DMS53 treated with DMSO at 0.1 percent for 48 hours (cell line): ENCODE measurements at regions not wholly inside any gene's neighbourhood (a gene's known extent, or its start where the extent isn't known, plus 50 kb on each side); places are given as distances from the start of the nearest gene placed in this dataset.
"Not testable (repeated sequence)": the region's sequence is repeated elsewhere in the genome, so short reads cannot be mapped to it uniquely, and the experiment has no call there.

Experiments used
- DNase-seq: peaks from one replicate; lab custom pipeline; 2025; ENCODE audit not compliant: unreplicated experiment; lab: John Stamatoyannopoulos, UW

DNA sequence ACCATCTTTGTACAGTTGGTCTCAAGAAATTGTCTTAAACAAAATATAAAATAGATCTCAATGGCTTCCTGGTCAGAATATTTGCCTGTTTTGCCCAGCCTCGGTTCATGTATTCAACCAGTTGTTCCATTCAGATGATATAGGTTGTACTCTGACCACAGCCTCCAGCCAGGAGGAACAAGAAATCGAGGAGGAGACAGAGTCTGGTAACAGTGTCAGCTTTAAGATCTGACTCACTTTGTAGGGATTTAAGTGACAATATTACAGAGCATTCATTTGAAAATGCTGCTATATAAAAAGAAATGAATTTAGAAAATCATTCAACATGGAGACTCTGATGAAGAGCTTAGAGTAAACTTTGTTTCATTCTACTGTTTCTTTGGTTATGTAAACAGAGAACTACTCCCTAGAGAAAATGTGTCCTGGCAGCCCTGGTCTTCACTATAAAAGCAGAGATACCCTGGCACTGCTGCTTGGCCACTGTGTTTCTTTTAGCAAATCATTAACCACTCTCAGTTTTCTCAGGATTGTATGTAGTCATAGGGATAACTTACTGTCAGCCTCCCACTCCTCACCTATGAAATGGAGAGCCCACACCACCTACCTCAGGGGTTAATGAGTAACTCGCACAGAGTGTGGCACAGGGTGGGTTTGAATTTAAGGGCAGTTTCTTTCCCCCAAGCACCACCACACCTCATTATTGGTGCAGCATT, 53.5 kb downstream of the PAGE2 start:
- peak; percentile 82 for DNase-seq

DNA sequence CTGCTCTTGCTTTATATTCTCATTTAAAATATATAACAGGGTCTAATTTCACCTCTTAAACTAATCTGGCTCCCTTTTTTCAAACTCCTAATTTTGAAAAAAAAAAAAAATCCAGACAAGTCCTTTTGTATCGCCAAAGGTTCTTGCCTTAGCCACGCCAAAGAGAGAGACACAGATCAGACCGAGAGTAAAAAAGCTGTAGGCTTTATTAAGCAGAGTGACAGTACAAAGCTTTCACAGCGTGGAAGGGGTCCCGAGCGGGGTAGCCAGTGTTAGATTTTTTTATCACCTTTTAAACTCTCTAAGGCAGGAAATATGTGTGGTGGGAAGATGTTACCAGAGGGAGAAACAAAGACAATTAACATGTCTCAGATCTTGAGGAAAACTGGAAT, 54.1 kb downstream of the PAGE2 start:
- peak; percentile 57 for DNase-seq

DNA sequence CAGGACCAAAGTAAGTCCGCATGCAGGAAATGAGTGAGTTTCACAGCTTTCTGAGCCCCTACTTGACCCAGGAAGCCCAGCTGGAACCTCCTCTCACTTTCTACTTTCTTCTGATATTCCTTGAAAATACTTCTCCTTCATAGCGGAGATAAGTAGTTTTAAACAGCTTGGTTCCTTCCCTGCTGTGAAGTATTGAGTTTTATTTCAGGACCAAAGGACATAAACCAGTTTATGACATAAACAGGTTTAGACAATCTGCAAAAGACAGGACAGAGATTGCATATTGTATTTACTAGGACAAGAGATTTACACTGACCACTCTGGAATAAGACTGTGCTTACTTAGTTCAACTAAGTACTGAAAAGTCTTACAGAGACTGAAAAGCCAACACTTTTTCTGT, 54.8 kb downstream of the PAGE2 start:
- DNase-seq: no peak

DNA sequence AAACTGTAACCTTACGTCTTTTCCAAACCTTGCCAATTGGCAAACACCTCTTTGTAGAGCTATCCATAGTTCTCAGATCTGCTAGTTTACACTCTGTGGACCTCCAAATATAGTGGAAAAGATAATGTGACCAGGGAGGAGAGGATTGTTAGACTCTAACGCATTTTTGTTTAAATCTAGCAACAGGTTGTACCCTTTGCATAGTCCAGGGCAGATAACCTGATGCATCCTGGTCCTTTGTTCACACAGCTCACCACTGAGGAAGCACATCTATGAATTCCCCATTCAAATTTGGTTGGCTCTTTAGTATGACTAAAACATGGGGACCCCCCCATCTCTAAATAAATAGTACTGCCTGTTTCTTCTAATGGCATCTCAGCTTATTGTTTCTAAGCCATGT, 55.9 kb downstream of the PAGE2 start:
- DNase-seq: no peak

DNA sequence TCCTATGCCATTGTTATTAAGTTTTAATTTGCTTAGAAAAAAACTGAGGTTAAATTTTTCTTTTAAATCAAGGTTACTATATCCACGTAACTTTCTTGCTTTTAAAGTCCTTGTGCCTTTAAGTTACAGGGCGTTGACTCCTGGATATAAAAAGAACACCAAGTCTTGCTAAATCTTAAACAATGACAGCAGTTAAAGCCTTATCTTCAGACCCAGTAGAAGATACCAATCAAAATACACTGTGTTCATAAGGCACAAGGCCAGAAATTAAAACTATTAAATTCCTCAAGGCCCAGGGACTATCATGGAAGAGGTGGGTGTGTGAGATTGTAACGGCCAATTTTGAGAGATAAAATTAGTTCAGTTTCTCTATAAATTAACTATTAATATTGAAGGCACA, 60.4 kb downstream of the PAGE2 start:
- no peak for DNase-seq

DNA sequence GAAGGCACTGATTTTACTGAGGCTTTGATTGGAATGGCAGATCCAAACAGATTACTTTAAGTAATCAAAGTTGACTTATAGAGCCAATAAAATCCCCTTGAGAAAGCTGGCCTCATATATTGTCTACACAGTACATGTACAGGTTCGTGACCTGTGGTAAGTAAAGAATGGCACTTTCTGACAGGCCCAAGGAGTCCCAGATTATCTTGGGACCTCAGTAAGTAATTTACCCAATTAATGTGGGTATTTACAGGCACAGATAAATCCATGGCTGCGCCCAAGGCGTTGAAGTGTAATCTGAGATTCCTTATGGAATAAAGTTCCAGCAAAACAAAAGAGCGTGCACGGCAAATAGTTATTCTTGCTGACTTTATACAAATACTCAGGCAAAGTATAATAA, 62.4 kb downstream of the PAGE2 start:
- DNase-seq: no peak

DNA sequence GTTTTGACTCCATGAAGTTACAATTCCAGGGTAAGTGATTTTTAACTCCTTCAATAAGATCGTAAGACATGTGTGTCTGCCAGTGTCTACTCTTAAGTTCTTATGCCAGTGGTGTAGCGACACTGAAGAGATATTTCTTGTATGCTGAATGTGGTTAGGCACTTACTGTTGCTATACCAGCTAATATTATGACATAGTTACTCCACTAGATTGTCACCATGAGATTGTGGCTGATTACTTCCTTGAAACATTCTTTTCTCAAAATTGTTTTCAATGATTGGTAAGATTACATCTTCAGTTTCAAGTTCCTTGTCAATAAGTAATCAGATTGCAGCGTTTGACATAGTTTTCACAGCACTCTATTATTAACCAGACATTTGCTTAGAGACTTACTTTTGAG, 60.6 kb upstream of the PAGE5 start:
- no peak for DNase-seq

DNA sequence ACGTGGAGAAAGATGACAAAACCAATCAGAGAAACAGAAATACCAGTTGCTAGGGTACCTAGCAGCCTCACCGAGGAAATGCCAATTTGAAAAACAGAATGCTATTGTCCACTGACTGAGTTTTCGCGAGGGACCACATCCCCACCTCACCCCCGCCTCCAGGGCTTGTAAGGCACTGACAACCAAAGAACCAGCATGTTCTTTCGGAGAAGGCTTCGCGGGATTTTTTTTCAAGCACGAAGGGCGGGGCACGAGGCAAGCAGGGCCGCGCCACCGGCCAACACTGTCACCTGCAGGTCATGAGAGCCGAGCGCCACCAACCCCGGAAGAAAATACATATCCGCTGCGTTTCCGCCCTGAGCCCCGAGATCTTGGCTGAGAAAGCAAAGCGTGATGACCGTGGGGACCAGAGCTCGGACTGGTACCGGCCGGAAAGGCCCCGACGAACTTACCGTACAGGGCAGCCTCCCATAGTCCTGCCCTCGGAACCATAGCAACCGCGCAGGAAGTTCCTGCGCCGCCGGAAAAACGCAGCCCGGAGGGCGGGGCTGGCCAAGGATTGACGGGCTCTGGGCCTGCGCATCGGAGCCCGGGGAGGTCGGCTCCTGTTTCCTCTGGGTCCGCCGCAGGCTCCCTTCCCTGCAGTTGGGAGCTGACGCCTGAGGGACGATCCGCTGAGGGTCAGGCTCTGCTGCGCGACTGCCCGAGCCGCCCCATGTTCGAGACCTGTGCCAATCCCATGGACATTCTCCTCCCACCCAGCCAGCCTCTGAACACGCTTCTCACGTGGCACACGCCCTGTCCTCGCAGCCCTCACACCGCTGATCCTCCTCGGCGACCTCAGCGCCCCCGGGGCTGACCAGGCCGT, 59.2 kb upstream of the PAGE5 start:
- DNase-seq: peak; percentile 88

DNA sequence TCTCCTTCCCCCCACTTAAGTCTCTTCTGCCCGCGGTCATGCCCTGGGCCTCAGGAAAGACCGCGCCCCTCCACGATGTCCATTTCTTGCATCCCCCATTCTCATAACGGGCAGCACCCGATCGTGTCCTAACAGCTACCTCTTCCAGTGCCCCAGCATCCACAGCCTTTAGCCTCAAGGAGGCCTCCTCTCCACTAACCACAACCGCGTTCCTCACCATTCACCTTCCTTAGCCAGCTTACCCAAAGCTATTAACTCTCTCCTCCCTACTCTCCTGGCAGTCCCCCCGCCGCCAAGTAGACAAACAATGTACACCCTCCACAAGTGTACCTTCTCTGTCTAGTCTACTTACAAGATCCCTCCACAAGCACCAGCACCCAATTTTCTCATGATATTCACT, 58.6 kb upstream of the PAGE5 start:
- no peak for DNase-seq

DNA sequence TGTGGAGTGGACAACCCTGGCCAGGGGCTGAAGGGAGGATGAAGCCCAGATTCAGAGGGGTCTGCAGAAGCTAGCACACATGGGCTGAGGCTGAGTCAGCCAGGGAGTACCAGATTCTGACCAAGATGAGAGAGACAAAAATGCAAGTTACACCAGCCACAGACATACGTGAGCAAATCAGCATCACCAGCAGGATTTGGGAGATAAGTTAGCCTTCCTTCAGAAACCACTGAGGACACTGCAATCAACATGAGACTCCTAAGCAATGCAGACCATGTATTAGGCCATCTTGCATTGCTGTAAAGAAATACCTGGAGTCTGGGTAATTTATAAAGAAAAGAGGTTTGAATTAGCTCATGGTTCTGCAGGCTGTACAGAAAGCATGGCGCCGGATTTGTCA, 57.0 kb upstream of the PAGE5 start:
- no peak for DNase-seq

DNA sequence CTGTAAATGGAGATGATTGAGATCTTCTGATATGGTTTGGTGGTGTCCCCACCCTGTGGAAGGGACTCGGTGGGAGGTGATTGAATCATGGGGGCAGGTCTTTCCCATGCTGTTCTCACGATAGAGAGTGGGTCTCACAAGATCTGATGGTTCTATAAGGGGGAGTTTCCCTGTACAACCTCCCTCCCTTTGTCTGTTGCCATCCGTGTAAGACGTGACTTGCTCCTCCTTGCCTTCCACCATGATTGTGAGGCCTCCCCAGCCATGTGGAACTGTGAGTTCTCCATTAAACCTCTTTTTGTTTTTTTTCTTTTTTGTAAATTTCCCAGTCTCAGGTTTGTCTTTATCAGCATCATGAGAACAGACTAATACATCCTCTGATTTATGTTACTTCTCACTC, 55.1 kb upstream of the PAGE5 start:
- DNase-seq: not testable (repeated sequence)

DNA sequence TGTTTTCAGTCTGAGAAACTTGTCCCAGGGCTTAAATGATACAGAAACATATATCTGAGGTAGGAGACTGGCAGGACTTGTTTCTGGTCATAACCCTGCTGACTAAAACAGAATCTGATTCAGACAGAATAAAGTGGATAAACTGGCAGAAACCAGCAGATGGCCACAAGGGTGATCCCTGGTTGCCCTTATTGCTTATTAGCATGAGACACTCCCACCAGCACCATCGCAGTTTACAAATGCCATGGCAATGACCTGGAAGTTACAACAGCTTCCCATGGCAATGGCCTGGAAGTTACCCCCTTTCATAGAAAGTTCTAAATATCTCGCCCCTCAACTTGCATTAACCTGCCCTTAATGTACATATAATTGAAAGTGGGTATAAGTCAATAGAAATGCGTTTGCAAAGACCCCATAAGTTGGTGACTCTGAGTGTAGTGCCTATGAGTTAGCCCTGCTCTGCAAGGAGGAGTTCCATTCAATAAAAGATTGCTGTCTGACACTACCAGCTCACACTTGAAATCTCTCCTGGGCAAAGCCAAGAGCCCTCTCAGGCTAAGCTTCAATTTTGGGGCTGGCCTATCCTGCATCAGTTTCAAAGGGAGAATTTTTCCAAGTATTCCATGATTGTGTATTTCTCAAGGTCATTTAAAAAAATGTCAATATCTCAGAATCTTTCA, 52.9 kb upstream of the PAGE5 start:
- DNase-seq: no peak

DNA sequence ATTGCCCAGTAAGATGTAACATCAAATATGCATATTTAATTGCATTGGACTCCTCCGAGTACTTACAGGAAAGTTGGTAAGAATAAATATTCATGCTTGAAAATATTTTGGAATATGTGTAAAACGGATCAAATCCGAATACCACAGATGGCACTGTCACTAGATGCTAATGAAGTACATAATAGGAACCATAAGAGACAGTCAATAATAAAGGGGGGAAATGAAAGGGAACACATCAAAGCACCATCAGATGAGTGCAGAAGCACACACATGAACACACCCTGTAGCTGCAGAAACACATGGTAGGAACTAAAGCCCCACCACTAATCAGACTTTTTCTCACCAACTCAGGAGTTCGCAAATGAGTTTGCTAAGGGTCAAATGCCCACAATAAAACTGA, 52.2 kb upstream of the PAGE5 start:
- no peak for DNase-seq

DNA sequence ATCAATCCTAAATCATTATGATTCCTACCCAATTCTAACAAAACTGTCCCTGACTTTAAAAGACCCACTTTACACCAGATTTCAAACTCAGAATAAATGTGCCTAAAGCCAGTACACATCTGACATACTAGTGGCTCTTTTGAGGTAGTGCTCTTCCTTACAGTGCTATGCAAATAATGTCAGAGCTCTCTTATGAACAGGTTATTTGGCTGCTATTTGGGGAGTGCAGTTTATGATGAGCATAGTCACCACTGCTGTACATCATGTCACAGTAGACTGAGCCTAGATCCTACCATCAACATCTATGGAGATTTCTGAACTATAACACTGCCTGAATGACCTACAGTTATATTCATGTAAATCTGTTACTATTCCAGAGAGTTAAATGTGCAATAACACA, 50.4 kb upstream of the PAGE5 start:
- DNase-seq: no peak
